SK-N-SH (cell line): ENCODE measurements at regions not wholly inside any gene's neighbourhood (a gene's known extent, or its start where the extent isn't known, plus 50 kb on each side); places are given as distances from the start of the nearest gene placed in this dataset.

Source experiments
- CTCF ChIP-seq: fragments of 200-600 bp; sonication (generic); IDR thresholded peaks from 2 replicates; pipeline ENCODE4 v1.6.1; 2017; ENCODE audit warnings: antibody characterized with exemption, mild to moderate bottlenecking, moderate library complexity
- MEF2A ChIP-seq: IDR thresholded peaks from 2 replicates; pipeline ENCODE4 v1.4.0; 2012; ENCODE audit warnings: low read depth, borderline replicate concordance
- SIN3A ChIP-seq: IDR thresholded peaks from 2 replicates; pipeline ENCODE4 v1.6.1; 2012; ENCODE audit warnings: low read depth, mild to moderate bottlenecking, low read length, moderate library complexity, borderline replicate concordance

GRCh38 chr4:189845145-189845846 is 95.4 kb upstream of the FRG1 start:
- no peak for TF ChIP-seq SIN3A
- TF ChIP-seq MEF2A, result 0 out of 2 replicates have a peak, but pooled peaks have one; percentile 7
- TF ChIP-seq CTCF, result no peak
